H9 (cell line): ENCODE measurements at regions not wholly inside any gene's neighbourhood (a gene's known extent, or its start where the extent isn't known, plus 50 kb on each side); places are given as distances from the start of the nearest gene placed in this dataset.

ENCODE experiments used
- DNase-seq: peaks from one replicate; pipeline ENCODE4 v3.0.0-alpha.2; 2017
- H2AFZ ChIP-seq: one replicate; pipeline ENCODE4 v1.6.1; 2013; ENCODE audit warnings: mild to moderate bottlenecking, low read length, control low read depth, moderate library complexity
- H2AK5ac ChIP-seq: 2 replicates; pipeline ENCODE4 v1.6.1; 2013; ENCODE audit warnings: low read length, control low read depth, mixed read lengths; ENCODE audit not compliant: insufficient read length
- H2BK120ac ChIP-seq: one replicate; pipeline ENCODE4 v1.6.1; 2013; ENCODE audit warnings: low read depth, mild to moderate bottlenecking, low read length, control low read depth, inconsistent platforms; ENCODE audit not compliant: poor library complexity, severe bottlenecking
- H2BK12ac ChIP-seq: 2 replicates; pipeline ENCODE4 v1.6.1; 2013; ENCODE audit warnings: low read length, control low read depth, mixed read lengths, low read depth; ENCODE audit not compliant: insufficient read length
- H2BK15ac ChIP-seq: 2 replicates; pipeline ENCODE4 v1.6.1; 2013; ENCODE audit warnings: low read depth, low read length, control low read depth
- H2BK20ac ChIP-seq: one replicate; pipeline ENCODE4 v1.6.1; 2013; ENCODE audit warnings: low read depth, mild to moderate bottlenecking, low read length, control low read depth, inconsistent platforms; ENCODE audit not compliant: poor library complexity, severe bottlenecking
- H2BK5ac ChIP-seq: 2 replicates; pipeline ENCODE4 v1.6.1; 2013; ENCODE audit warnings: low read length, control low read depth, mixed read lengths; ENCODE audit not compliant: insufficient read length
- H3K14ac ChIP-seq: 2 replicates; pipeline ENCODE4 v1.6.1; 2013; ENCODE audit warnings: low read length, control low read depth; ENCODE audit not compliant: insufficient read depth
- H3K18ac ChIP-seq: 2 replicates; pipeline ENCODE4 v1.6.1; 2013; ENCODE audit warnings: low read depth, mild to moderate bottlenecking, mixed read lengths, low read length, control low read depth; ENCODE audit not compliant: insufficient read length
- H3K23ac ChIP-seq: 2 replicates; pipeline ENCODE4 v1.6.1; 2013; ENCODE audit warnings: low read length, control low read depth, mixed read lengths, low read depth; ENCODE audit not compliant: insufficient read length
- H3K23me2 ChIP-seq: 2 replicates; pipeline ENCODE4 v1.6.1; 2013; ENCODE audit warnings: low read depth, mild to moderate bottlenecking, mixed read lengths, low read length, control low read depth; ENCODE audit not compliant: insufficient read length, poor library complexity, severe bottlenecking
- H3K27ac ChIP-seq: 2 replicates; pipeline ENCODE4 v1.5.1; 2013; ENCODE audit warnings: low read length, control low read depth, mixed read lengths, low read depth; ENCODE audit not compliant: insufficient read length
- H3K27me3 ChIP-seq: 2 replicates; pipeline ENCODE4 v1.6.1; 2013; ENCODE audit warnings: low read length, control low read depth, inconsistent platforms; ENCODE audit not compliant: insufficient read depth
- H3K4ac ChIP-seq: 2 replicates; pipeline ENCODE4 v1.6.1; 2013; ENCODE audit warnings: low read depth, mild to moderate bottlenecking, control low read depth, inconsistent platforms, low read length, moderate library complexity
- H3K4me1 ChIP-seq: 2 replicates; pipeline ENCODE4 v1.6.1; 2013; ENCODE audit warnings: low read length, control low read depth, inconsistent platforms; ENCODE audit not compliant: insufficient read depth
- H3K4me2 ChIP-seq: 2 replicates; pipeline ENCODE4 v1.6.1; 2013; ENCODE audit warnings: low read length, control low read depth, mixed read lengths; ENCODE audit not compliant: insufficient read length, insufficient read depth
- H3K56ac ChIP-seq: 2 replicates; pipeline ENCODE4 v1.6.1; 2013; ENCODE audit warnings: low read depth, mild to moderate bottlenecking, mixed read lengths, low read length, control low read depth; ENCODE audit not compliant: insufficient read length
- H3K79me1 ChIP-seq: 2 replicates; pipeline ENCODE4 v1.6.1; 2013; ENCODE audit warnings: low read depth, mild to moderate bottlenecking, moderate library complexity, low read length, control low read depth, inconsistent platforms; ENCODE audit not compliant: insufficient read depth, poor library complexity, severe bottlenecking
- H3K79me2 ChIP-seq: 2 replicates; pipeline ENCODE4 v1.6.1; 2013; ENCODE audit warnings: low read length, control low read depth, inconsistent platforms; ENCODE audit not compliant: insufficient read depth
- H3K9ac ChIP-seq: 2 replicates; pipeline ENCODE4 v1.6.1; 2013; ENCODE audit warnings: low read length, control low read depth, mixed read lengths; ENCODE audit not compliant: insufficient read length; ENCODE audit errors: extremely low read depth
- H3K9me3 ChIP-seq: one replicate; pipeline ENCODE4 v1.6.1; 2013; ENCODE audit warnings: low read depth, low read length, inconsistent platforms; ENCODE audit not compliant: control insufficient read depth
- H3T11ph ChIP-seq: one replicate; pipeline ENCODE4 v1.6.1; 2013; ENCODE audit warnings: mild to moderate bottlenecking, low read length, control low read depth, inconsistent platforms
- H4K20me1 ChIP-seq: one replicate; pipeline ENCODE4 v1.6.1; 2013; ENCODE audit not compliant: control insufficient read depth, insufficient read length, insufficient read depth
- H4K5ac ChIP-seq: 2 replicates; pipeline ENCODE4 v1.6.1; 2013; ENCODE audit warnings: low read depth, mild to moderate bottlenecking, mixed read lengths, low read length, control low read depth; ENCODE audit not compliant: insufficient read length
- H4K8ac ChIP-seq: replicated peaks from 2 replicates; pipeline ENCODE4 v1.6.1; 2013; ENCODE audit warnings: low read length, control low read depth, mixed read lengths, low read depth; ENCODE audit not compliant: insufficient read length
- H4K91ac ChIP-seq: 2 replicates; pipeline ENCODE4 v1.6.1; 2013; ENCODE audit warnings: low read depth, mild to moderate bottlenecking, moderate library complexity, mixed read lengths, low read length, control low read depth; ENCODE audit not compliant: insufficient read length
- H3K27ac Mint-ChIP-seq, 3 experiments: 2 replicates in 2 of 3; 3 replicates in 1 of 3; pipeline ENCODE4 v1.8.0; 2020 to 2021; ENCODE audit warnings: mixed read lengths in 3 of 3, mild to moderate bottlenecking in 1 of 3, moderate library complexity in 1 of 3
- H3K27me3 Mint-ChIP-seq: 2 replicates; pipeline ENCODE4 v1.8.0; 2021; ENCODE audit warnings: low read depth, mild to moderate bottlenecking, moderate library complexity, mixed read lengths
- H3K36me3 Mint-ChIP-seq, 3 experiments: 2 replicates in 2 of 3; 3 replicates in 1 of 3; pipeline ENCODE4 v1.8.0; 2020 to 2021; ENCODE audit warnings: low read depth in 3 of 3, mixed read lengths in 3 of 3; ENCODE audit not compliant: insufficient read depth in 1 of 3
- H3K4me1 Mint-ChIP-seq, 2 experiments: 2 replicates each; pipeline ENCODE4 v1.8.0; 2020; ENCODE audit warnings: mixed read lengths in 2 of 2
- H3K4me3 Mint-ChIP-seq, 2 experiments: 2 replicates in 1 of 2; 3 replicates in 1 of 2; pipeline ENCODE4 v1.8.0; 2020 to 2021; ENCODE audit warnings: mild to moderate bottlenecking in 2 of 2, mixed read lengths in 2 of 2, moderate library complexity in 1 of 2
- H3K9me3 Mint-ChIP-seq, 2 experiments: 2 replicates in 1 of 2; 3 replicates in 1 of 2; pipeline ENCODE4 v1.8.0; 2020; ENCODE audit warnings: mild to moderate bottlenecking in 2 of 2, mixed read lengths in 2 of 2, moderate library complexity in 1 of 2
- CTCF ChIP-seq: fragments of 200-600 bp; sonication (generic); conservative IDR thresholded peaks from 3 replicates; pipeline ENCODE4 v1.8.0; 2021; ENCODE audit warnings: antibody characterized with exemption, mild to moderate bottlenecking
- WGBS: extraction: QIAGEN DNeasy Blood & Tissue Kit; methylation state at CpG from one replicate; pipeline ENCODE4 v1.1.7; 2013; ENCODE audit warnings: missing lambda C conversion rate, low lambda C conversion rate, mixed read lengths; ENCODE audit not compliant: insufficient read length; ENCODE audit errors: extremely low coverage; 5-methylcytosine and 5-hydroxymethylcytosine counted together

- H2BK15ac ChIP-seq, result no peak overlapping the region
- no peak overlapping the region for H4K8ac ChIP-seq
- no peak overlapping the region for H2BK120ac ChIP-seq
- no peak overlapping the region for H4K91ac ChIP-seq
- no peak for TF ChIP-seq CTCF
- no peak overlapping the region for H2BK5ac ChIP-seq
- H3K27me3 Mint-ChIP-seq, result no peaks in the 10 kb centered on the region
- no peaks in the 10 kb centered on the region for H3K4me1 Mint-ChIP-seq
- H3K23ac ChIP-seq, result no peak overlapping the region
- H3K9ac ChIP-seq, result no peak overlapping the region
- no peak overlapping the region for H3T11ph ChIP-seq
- H3K79me2 ChIP-seq, result no peaks in the 10 kb centered on the region
- H2BK20ac ChIP-seq, result no peak overlapping the region
- no peaks in the 10 kb centered on the region for H3K27me3 ChIP-seq
- no peaks in the 10 kb centered on the region for H3K23me2 ChIP-seq
- H3K18ac ChIP-seq, result no peak overlapping the region
- H3K4ac ChIP-seq, result no peak overlapping the region
- no peaks in the 10 kb centered on the region; a peak in 1 of 7 replicates for H3K36me3 Mint-ChIP-seq
- H3K4me1 ChIP-seq, result no peaks in the 10 kb centered on the region
- H2AFZ ChIP-seq, result no peak overlapping the region
- H2AK5ac ChIP-seq, result no peak overlapping the region
- H3K56ac ChIP-seq, result no peak overlapping the region
- 0 out of 7 replicates have a peak overlapping the region, but pooled peaks of 1 of the 3 experiments have one; percentile 52 for H3K27ac Mint-ChIP-seq
- WGBS, result no CpG with 5 or more reads among the region's 17 CpGs
- no peaks in the 10 kb centered on the region; a peak in 1 of 5 replicates for H3K9me3 Mint-ChIP-seq
- no peaks in the 10 kb centered on the region for H3K9me3 ChIP-seq
- H3K79me1 ChIP-seq, result no peaks in the 10 kb centered on the region
- no peak for DNase-seq
- no peaks in the 10 kb centered on the region for H4K20me1 ChIP-seq
- no peak overlapping the region for H3K4me2 ChIP-seq
- no peak overlapping the region for H2BK12ac ChIP-seq
- no peak overlapping the region for H3K27ac ChIP-seq
- H3K14ac ChIP-seq, result no peak overlapping the region
- no peak overlapping the region for H4K5ac ChIP-seq
- no peak overlapping the region for H3K4me3 Mint-ChIP-seq
Measured at GRCh38 chr2:61688369-61689334, 150.5 kb upstream of the XPO1 start.
